Dedifferentiated amniotic fluid mesenchymal stem cell (primary cell): ENCODE measurements at regions not wholly inside any gene's neighbourhood (a gene's known extent, or its start where the extent isn't known, plus 50 kb on each side); places are given as distances from the start of the nearest gene placed in this dataset.
"Not testable (repeated sequence)": the region's sequence is repeated elsewhere in the genome, so short reads cannot be mapped to it uniquely, and the experiment has no call there.

Experiments
- DNase-seq: peaks from one replicate; pipeline ENCODE4 v3.0.0-alpha.2; 2016; ENCODE audit errors: extremely low spot score

GRCh38 chr15:59896663-59897074, 107.4 kb upstream of the FOXB1 start:
- no peak for DNase-seq

GRCh38 chr15:59894835-59895234, 109.3 kb upstream of the FOXB1 start:
- DNase-seq: no peak

- no peak for DNase-seq
These were observed 111.1 kb upstream of the FOXB1 start for GRCh38 chr15:59892985-59893384.

- not testable (repeated sequence) for DNase-seq
These were observed 116.2 kb upstream of the FOXB1 start for GRCh38 chr15:59887870-59888269.

GRCh38 chr15:59887211-59887610, 116.9 kb upstream of the FOXB1 start:
- no peak for DNase-seq

GRCh38 chr15:59886441-59886840, 117.7 kb upstream of the FOXB1 start:
- no peak for DNase-seq

- no peak for DNase-seq
These were observed 118.3 kb upstream of the FOXB1 start for GRCh38 chr15:59885832-59886231.

- peak; percentile 39 for DNase-seq
These were observed 124.4 kb upstream of the FOXB1 start for GRCh38 chr15:59879506-59880265.

GRCh38 chr15:59876140-59876539, 128.0 kb upstream of the FOXB1 start:
- DNase-seq: no peak

GRCh38 chr15:59873644-59874272, 130.4 kb upstream of the FOXB1 start:
- no peak for DNase-seq

- no peak for DNase-seq
These were observed 136.8 kb upstream of the FOXB1 start for GRCh38 chr15:59867086-59867855.

GRCh38 chr15:59866642-59867041, 137.5 kb upstream of the FOXB1 start:
- no peak for DNase-seq

- DNase-seq: no peak
These were observed 141.6 kb upstream of the FOXB1 start for GRCh38 chr15:59862191-59863155.

- DNase-seq: no peak
These were observed 156.1 kb upstream of the FOXB1 start for GRCh38 chr15:59847968-59848367.

GRCh38 chr15:59845942-59846499, 156.9 kb upstream of the BNIP2 start:
- DNase-seq: no peak

- no peak for DNase-seq
These were observed 154.5 kb upstream of the BNIP2 start for GRCh38 chr15:59843609-59844008.

GRCh38 chr15:59841036-59841435, 151.9 kb upstream of the BNIP2 start:
- DNase-seq: no peak

GRCh38 chr15:59839906-59840305, 150.8 kb upstream of the BNIP2 start:
- DNase-seq: no peak

- no peak for DNase-seq
These were observed 149.8 kb upstream of the BNIP2 start for GRCh38 chr15:59838900-59839299.

GRCh38 chr15:59835776-59836175, 146.7 kb upstream of the BNIP2 start:
- DNase-seq: no peak

- no peak for DNase-seq
These were observed 145.4 kb upstream of the BNIP2 start for GRCh38 chr15:59834528-59834927.
